ENCODE measurements at regions not wholly inside any gene's neighbourhood (a gene's known extent, or its start where the extent isn't known, plus 50 kb on each side); places are given as distances from the start of the nearest gene placed in this dataset.

- no peaks in the 10 kb centered on the region for H3K36me3 Mint-ChIP-seq
- H3K27ac Mint-ChIP-seq = no peak overlapping the region
- DNase-seq = no peak
- Histone ChIP-seq H3K4me3 (replicated peaks in 1 of 3; ENCODE audit: low read depth in 2 of 3, low read length in 3 of 3) (no peak overlapping the region), H3K36me3 (replicated peaks in 1 of 2; ENCODE audit: control insufficient read depth in 1 of 2, insufficient read depth in 2 of 2, low read length in 2 of 2) (no peaks in the 10 kb centered on the region), H2AFZ (ENCODE audit: insufficient read depth, low read depth, low read length, poor library complexity, severe bottlenecking) (no peak overlapping the region), H3K79me2 (ENCODE audit: insufficient read depth, low read length) (no peaks in the 10 kb centered on the region), H3K9me3 (replicated peaks in 1 of 2; ENCODE audit: control insufficient read depth in 1 of 2, insufficient read depth in 1 of 2, low read length in 2 of 2) (peaks cover 0 to 11% of the 10 kb centered on the region in 2 donors), H3K9ac (ENCODE audit: insufficient read depth, low read length, poor library complexity, severe bottlenecking) (no peak overlapping the region), H4K20me1 (ENCODE audit: insufficient read depth, low read length) (no peaks in the 10 kb centered on the region), H3K27ac (ENCODE audit: low read depth in 1 of 2, low read length in 2 of 2) (no peak overlapping the region), H3K4me1 (ENCODE audit: control insufficient read depth in 1 of 2, insufficient read depth in 2 of 2, low read length in 2 of 2) (no peaks in the 10 kb centered on the region), H3K4me2 (replicated peaks; ENCODE audit: extremely low read depth, low read length, poor library complexity, severe bottlenecking) (no peak overlapping the region), H3K27me3 (ENCODE audit: control insufficient read depth in 2 of 2, insufficient read depth in 2 of 2, low read length in 2 of 2) (no peaks in the 10 kb centered on the region)
- H3K27me3 Mint-ChIP-seq (ENCODE audit: low read depth in 3 of 3) = no peaks in the 10 kb centered on the region
- WGBS (ENCODE audit: insufficient coverage) = no CpG with 5 or more reads among the region's 1 CpG
- no peaks in the 10 kb centered on the region for H3K4me1 Mint-ChIP-seq
- no peak for TF ChIP-seq CTCF (IDR thresholded peaks at IDR 0.05)
- H3K9me3 Mint-ChIP-seq = peaks cover 0 to 13% (median 0%) of the 10 kb centered on the region in 7 donors
- H3K4me3 Mint-ChIP-seq = no peak overlapping the region
- intact Hi-C loops (cut with micrococcal nuclease) = no loop called here
These were observed 225.1 kb upstream of the FSHR start for GRCh38 chr2:49379406-49379805.

- Histone ChIP-seq H3K4me1 (ENCODE audit: control insufficient read depth in 1 of 2, insufficient read depth in 2 of 2, low read length in 2 of 2) (no peaks in the 10 kb centered on the region), H3K9ac (ENCODE audit: insufficient read depth, low read length, poor library complexity, severe bottlenecking) (no peak overlapping the region), H3K9me3 (replicated peaks in 1 of 2; ENCODE audit: control insufficient read depth in 1 of 2, insufficient read depth in 1 of 2, low read length in 2 of 2) (peaks cover 0 to 2% of the 10 kb centered on the region in 2 donors), H3K4me3 (replicated peaks in 1 of 3; ENCODE audit: low read depth in 2 of 3, low read length in 3 of 3) (no peak overlapping the region), H2AFZ (ENCODE audit: insufficient read depth, low read depth, low read length, poor library complexity, severe bottlenecking) (no peak overlapping the region), H3K27ac (ENCODE audit: low read depth in 1 of 2, low read length in 2 of 2) (no peak overlapping the region), H3K27me3 (ENCODE audit: control insufficient read depth in 2 of 2, insufficient read depth in 2 of 2, low read length in 2 of 2) (no peaks in the 10 kb centered on the region), H3K4me2 (replicated peaks; ENCODE audit: extremely low read depth, low read length, poor library complexity, severe bottlenecking) (no peak overlapping the region), H3K79me2 (ENCODE audit: insufficient read depth, low read length) (no peaks in the 10 kb centered on the region), H3K36me3 (replicated peaks in 1 of 2; ENCODE audit: control insufficient read depth in 1 of 2, insufficient read depth in 2 of 2, low read length in 2 of 2) (no peaks in the 10 kb centered on the region), H4K20me1 (ENCODE audit: insufficient read depth, low read length) (no peaks in the 10 kb centered on the region)
- no peak for DNase-seq
- H3K9me3 Mint-ChIP-seq = peaks cover 0 to 4% (median 3%) of the 10 kb centered on the region in 7 donors
- TF ChIP-seq CTCF (IDR thresholded peaks at IDR 0.05) = no peak
- no peaks in the 10 kb centered on the region for H3K4me1 Mint-ChIP-seq
- intact Hi-C loops (cut with micrococcal nuclease) = no loop called here
- no peaks in the 10 kb centered on the region for H3K36me3 Mint-ChIP-seq
- H3K27ac Mint-ChIP-seq = no peak overlapping the region
- H3K27me3 Mint-ChIP-seq (ENCODE audit: low read depth in 3 of 3) = no peaks in the 10 kb centered on the region
- H3K4me3 Mint-ChIP-seq = no peak overlapping the region
These were observed 216.9 kb upstream of the FSHR start for GRCh38 chr2:49371128-49371701.

Measured in CD14-positive monocyte (primary cell).